ENCODE measurements at regions not wholly inside any gene's neighbourhood (a gene's known extent, or its start where the extent isn't known, plus 50 kb on each side); places are given as distances from the start of the nearest gene placed in this dataset.

GRCh38 chr20:52251827-52252226, 60.2 kb upstream of the ZFP64 start:
- TF ChIP-seq CTCF (IDR thresholded peaks at IDR 0.05; ENCODE audit: low read depth, low read length) (no peak), EZH2phosphoT487 (IDR thresholded peaks at IDR 0.05; ENCODE audit: low read depth) (no peak)
